Endothelial cell of umbilical vein (primary cell): ENCODE measurements at regions not wholly inside any gene's neighbourhood (a gene's known extent, or its start where the extent isn't known, plus 50 kb on each side); places are given as distances from the start of the nearest gene placed in this dataset.

Experiments
- BruUV-seq: library from RNA; stranded (reverse); fragments of 400-500 nt; replicated peaks from 2 replicates; lab custom pipeline; 2021; lab: Mats Ljungman, UMichigan
- CTCF ChIA-PET: fragments of 300-600, 350-600 bp; sonication (Branson Sonifier 250); formaldehyde crosslinking; loops from one replicate; lab custom pipeline; 2021; ENCODE audit warnings: antibody characterized with exemption, inconsistent platforms; lab: Charles Lee
- POLR2A ChIA-PET: fragments of 300-600, 350-600 bp; sonication (Branson Sonifier 250); formaldehyde crosslinking; loops from one replicate; lab custom pipeline; 2021; ENCODE audit warnings: antibody characterized with exemption, inconsistent platforms; lab: Charles Lee
- DNase-seq: peaks from one replicate; pipeline ENCODE4 v3.0.0-alpha.2; 2011; ENCODE audit warnings: low read depth, low spot score
- FAIRE-seq: peaks from 2 replicates; lab custom pipeline; 2011; peaks lifted over from hg19 to GRCh38; lab: Jason Lieb, UNC
- H2AFZ ChIP-seq: 2 replicates; pipeline ENCODE4 v1.6.0; 2012; ENCODE audit warnings: low read depth, low read length, control low read depth, inconsistent platforms
- H3K27ac ChIP-seq: 2 replicates; pipeline ENCODE4 v1.5.1; 2011; ENCODE audit warnings: low read depth, mild to moderate bottlenecking, control low read depth, low read length, moderate library complexity; ENCODE audit not compliant: insufficient read depth
- H3K27me3 ChIP-seq, 2 experiments: 2 replicates each; pipeline versions ENCODE4 v1.6.0 to v1.6.1; 2011; ENCODE audit warnings: low read length in 2 of 2, mixed read lengths in 1 of 2; ENCODE audit not compliant: control insufficient read depth in 2 of 2, insufficient read depth in 2 of 2
- H3K36me3 ChIP-seq, 2 experiments: 2 replicates in 1 of 2; 3 replicates in 1 of 2; pipeline ENCODE4 v1.5.1; 2011; ENCODE audit warnings: low read length in 2 of 2, mild to moderate bottlenecking in 1 of 2, moderate library complexity in 1 of 2; ENCODE audit not compliant: control insufficient read depth in 2 of 2, insufficient read depth in 2 of 2; ENCODE audit errors: extremely low read depth in 1 of 2
- H3K4me1 ChIP-seq: 3 replicates; pipeline ENCODE4 v1.5.1; 2011; ENCODE audit warnings: mild to moderate bottlenecking, low read length; ENCODE audit not compliant: control insufficient read depth, insufficient read depth; ENCODE audit errors: extremely low read depth
- H3K4me2 ChIP-seq: 2 replicates; pipeline ENCODE4 v1.6.1; 2011; ENCODE audit warnings: low read length, control low read depth, mixed read lengths; ENCODE audit not compliant: insufficient read depth
- H3K4me3 ChIP-seq, 3 experiments: fragments of 200-600 bp in 1 of 3; sonication (generic), shearing (Covaris generic) in 1 of 3; replicated peaks in 1 of 3; 2 replicates each; pipeline ENCODE4 v1.5.1; 2011 to 2016; ENCODE audit warnings: control low read depth in 3 of 3, low read length in 3 of 3, mild to moderate bottlenecking in 2 of 3, inconsistent platforms in 1 of 3, low read depth in 1 of 3, moderate library complexity in 1 of 3; ENCODE audit not compliant: insufficient read depth in 1 of 3
- H3K79me2 ChIP-seq: 2 replicates; pipeline ENCODE4 v1.6.0; 2012; ENCODE audit warnings: low read length, inconsistent platforms; ENCODE audit not compliant: control insufficient read depth, insufficient read depth
- H3K9ac ChIP-seq: replicated peaks from 2 replicates; pipeline ENCODE3; 2011; ENCODE audit warnings: low read length, control low read depth; ENCODE audit not compliant: insufficient read depth; ENCODE audit errors: extremely low read depth
- H3K9me1 ChIP-seq: replicated peaks from 3 replicates; pipeline ENCODE4 v1.6.0; 2011; ENCODE audit warnings: mild to moderate bottlenecking, low read length; ENCODE audit not compliant: control insufficient read depth, insufficient read depth; ENCODE audit errors: extremely low read depth
- H3K9me3 ChIP-seq: replicated peaks from 2 replicates; pipeline ENCODE4 v1.5.1; 2012; ENCODE audit warnings: low read length, inconsistent platforms; ENCODE audit not compliant: control insufficient read depth, insufficient read depth
- H4K20me1 ChIP-seq: replicated peaks from 2 replicates; pipeline ENCODE3; 2011; ENCODE audit warnings: mild to moderate bottlenecking, low read length; ENCODE audit not compliant: control insufficient read depth, insufficient read depth; ENCODE audit errors: extremely low read depth
- FOS ChIP-seq: IDR thresholded peaks from 2 replicates; pipeline ENCODE4 v1.6.1; 2011; ENCODE audit warnings: mild to moderate bottlenecking, low read length, moderate library complexity, borderline replicate concordance; ENCODE audit not compliant: insufficient read depth
- JUN ChIP-seq: IDR thresholded peaks from 2 replicates; pipeline ENCODE4 v1.6.1; 2011; ENCODE audit warnings: borderline replicate concordance, low read depth; ENCODE audit not compliant: insufficient read length, insufficient read depth
- POLR2A ChIP-seq: IDR thresholded peaks from 2 replicates; pipeline ENCODE4 v1.6.1; 2012; ENCODE audit warnings: low read depth, mild to moderate bottlenecking, control low read depth, low read length
- dilution Hi-C: fragments of 300-500 bp; cut with MboI; formaldehyde crosslinking; loops from one replicate; pipeline ENCODE4 v1.15.0; 2019; ENCODE audit warnings: low sequenced_read_pairs; ENCODE audit not compliant: extremely low pct_ligation_motif_present
- intact Hi-C: fragments of 100-400 bp; cut with micrococcal nuclease; formaldehyde crosslinking; loops from one replicate; pipeline ENCODE4 v1.10.0; 2022

DNA sequence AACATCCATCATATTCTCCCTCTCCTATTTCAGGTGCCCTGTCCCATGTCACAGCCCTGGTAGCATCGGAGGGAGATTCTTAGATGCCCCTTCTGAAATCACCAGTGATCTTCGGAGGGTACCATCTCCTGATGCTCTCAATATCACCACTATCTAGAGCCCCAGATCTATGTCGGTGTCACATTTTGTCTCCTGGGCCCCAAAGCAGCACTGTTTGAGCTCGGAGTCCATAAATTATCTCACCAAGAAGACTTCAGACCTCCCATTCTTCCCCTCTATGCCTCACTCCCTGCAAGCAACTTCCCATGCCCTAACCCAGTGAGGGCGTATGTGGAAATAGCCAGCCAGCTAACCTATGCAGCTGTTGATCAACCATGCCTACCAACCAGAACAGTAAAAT, 51.5 kb upstream of the NLK start:
- ChIA-PET CTCF (interaction anchor here (0.9 kb wide), 1 partner anchor 10 kb away, joined by 5 read pairs; no protein-coding TSS in a partner anchor), POLR2A (no interaction called here)
- Histone ChIP-seq H2AFZ (no peak overlapping the region), H3K9ac (no peak overlapping the region), H3K4me2 (no peak overlapping the region), H4K20me1 (no peaks in the 10 kb centered on the region), H3K9me3 (no peaks in the 10 kb centered on the region), H3K9me1 (no peaks in the 10 kb centered on the region), H3K79me2 (no peaks in the 10 kb centered on the region), H3K4me3 (no peak overlapping the region), H3K4me1 (peaks cover 32% of the 10 kb centered on the region), H3K27ac (no peak overlapping the region), H3K27me3 (no peaks in the 10 kb centered on the region), H3K36me3 (no peaks in the 10 kb centered on the region)
- no TSS peak for BruUV-seq
- DNase-seq (no peak), FAIRE-seq (no peak)
- dilution Hi-C loops (no loop called here), intact Hi-C loops (no loop called here)
- TF ChIP-seq POLR2A, result no peak

DNA sequence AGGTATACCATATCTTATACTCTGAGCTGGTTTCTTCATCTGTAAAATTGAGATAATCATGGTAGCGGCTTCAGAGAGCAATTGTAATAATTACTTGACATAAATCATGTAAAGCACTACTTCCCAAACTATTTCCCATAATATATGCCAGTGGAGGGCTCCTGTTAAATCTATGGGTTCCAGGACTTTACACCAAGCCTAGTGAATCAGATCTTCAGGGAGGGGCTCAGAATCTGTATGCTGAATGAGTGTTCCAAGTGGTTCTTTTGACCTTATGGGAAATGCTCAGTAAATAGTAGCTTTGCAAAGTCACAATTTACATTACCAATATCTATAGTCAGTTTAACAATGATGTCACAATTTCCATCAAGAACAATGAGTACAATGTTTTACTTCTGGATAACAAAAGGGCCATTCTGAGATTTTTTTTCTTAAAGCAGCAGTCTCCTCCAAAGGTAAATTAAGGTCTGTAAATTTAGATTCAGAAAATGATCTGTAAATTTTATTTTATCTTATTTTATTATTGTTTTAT, 50.9 kb upstream of the NLK start:
- peak; percentile 26 for DNase-seq
- ChIA-PET CTCF (interaction anchor here (0.9 kb wide), 1 partner anchor 9 kb away, joined by 5 read pairs; no protein-coding TSS in a partner anchor), POLR2A (no interaction called here)
- Histone ChIP-seq H3K4me2 (no peak overlapping the region), H3K27me3 (no peaks in the 10 kb centered on the region), H4K20me1 (no peaks in the 10 kb centered on the region), H3K4me3 (no peak overlapping the region), H2AFZ (no peak overlapping the region), H3K9me3 (no peaks in the 10 kb centered on the region), H3K4me1 (peaks cover 27% of the 10 kb centered on the region), H3K9ac (no peak overlapping the region), H3K79me2 (no peaks in the 10 kb centered on the region), H3K9me1 (no peaks in the 10 kb centered on the region), H3K27ac (no peak overlapping the region), H3K36me3 (no peaks in the 10 kb centered on the region)
- no TSS peak for BruUV-seq
- intact Hi-C loops (no loop called here), dilution Hi-C loops (no loop called here)
- TF ChIP-seq JUN (peak; percentile 53), POLR2A (no peak), FOS (no peak)
- no peak for FAIRE-seq
